Kidney (tissue), 13 donors: ENCODE measurements at regions not wholly inside any gene's neighbourhood (a gene's known extent, or its start where the extent isn't known, plus 50 kb on each side); places are given as distances from the start of the nearest gene placed in this dataset.
A peak's percentile ranks its signal among the peaks of the same experiment; 100 is the strongest.

Experiments
- DNase-seq, 5 donors: peaks; one replicate each; pipeline ENCODE4 v3.0.0-alpha.2; 2013 to 2020
- FAIRE-seq: peaks from 2 replicates; lab custom pipeline; 2012; peaks lifted over from hg19 to GRCh38; lab: Jason Lieb, UNC
- H3K27ac ChIP-seq, 2 donors: one replicate each; pipeline ENCODE4 v1.7.0; 2013; ENCODE audit warnings: low read depth in 2 of 2, low read length in 2 of 2, inconsistent platforms in 1 of 2
- H3K27me3 ChIP-seq: one replicate; pipeline ENCODE4 v1.7.1; 2013; ENCODE audit warnings: low read length, inconsistent platforms; ENCODE audit not compliant: control insufficient read depth, insufficient read depth
- H3K36me3 ChIP-seq, 3 donors: one replicate each; pipeline versions ENCODE4 v1.7.0 to v1.7.1; 2013; ENCODE audit warnings: low read length in 3 of 3, control low read depth in 1 of 3, inconsistent platforms in 1 of 3; ENCODE audit not compliant: insufficient read depth in 3 of 3, control insufficient read depth in 2 of 3
- H3K4me1 ChIP-seq, 3 donors: one replicate each; pipeline versions ENCODE4 v1.7.0 to v1.7.1; 2013; ENCODE audit warnings: low read length in 3 of 3, inconsistent platforms in 1 of 3, low read depth in 1 of 3; ENCODE audit not compliant: control insufficient read depth in 2 of 3, insufficient read depth in 2 of 3
- H3K4me3 ChIP-seq, 3 donors: one replicate each; pipeline versions ENCODE4 v1.7.0 to v1.8.1; 2013; ENCODE audit warnings: low read length in 3 of 3, control low read depth in 1 of 3, inconsistent platforms in 1 of 3
- H3K9ac ChIP-seq, 3 donors: one replicate each; pipeline versions ENCODE4 v1.7.0 to v1.7.1; 2013; ENCODE audit warnings: low read length in 3 of 3, control low read depth in 1 of 3, inconsistent platforms in 1 of 3
- H3K9me3 ChIP-seq, 3 donors: one replicate each; pipeline versions ENCODE4 v1.7.0 to v1.7.1; 2013; ENCODE audit warnings: low read length in 3 of 3, control low read depth in 1 of 3, inconsistent platforms in 1 of 3; ENCODE audit not compliant: control insufficient read depth in 2 of 3, insufficient read depth in 1 of 3
- CTCF ChIP-seq: IDR thresholded peaks from 3 replicates; pipeline ENCODE4 v1.5.1; 2012; ENCODE audit warnings: mild to moderate bottlenecking, moderate library complexity, borderline replicate concordance; ENCODE audit not compliant: insufficient read depth; ENCODE audit errors: extremely low read depth
- intact Hi-C: fragments of 100-400 bp; cut with DNase I; formaldehyde crosslinking; loops from one replicate; pipeline ENCODE4 v1.11.1; 2022
- donor health status: control.
- donor health status: control.
- donor health status: control.
- donor health status: control.
- donor health status: control.
- donor health status: DM: yes; HTN: yes; CAD: no.
- donor health status: Normal renal cell carcinoma (clear cell type).

GRCh38 chr15:88983861-88984429, 70.8 kb upstream of the MFGE8 start:
- Histone ChIP-seq H3K9ac (no peak overlapping the region), H3K4me1 (no peaks in the 10 kb centered on the region), H3K9me3 (no peaks in the 10 kb centered on the region), H3K4me3 (no peak overlapping the region), H3K27me3 (no peaks in the 10 kb centered on the region), H3K36me3 (no peaks in the 10 kb centered on the region), H3K27ac (no peak overlapping the region)
- FAIRE-seq (no peak), DNase-seq (no peak)
- TF ChIP-seq CTCF, result no peak
- intact Hi-C loops, result no loop called here

- Histone ChIP-seq H3K27ac (no peak overlapping the region), H3K4me3 (no peak overlapping the region), H3K9ac (no peak overlapping the region), H3K4me1 (no peaks in the 10 kb centered on the region), H3K9me3 (no peaks in the 10 kb centered on the region), H3K36me3 (no peaks in the 10 kb centered on the region), H3K27me3 (no peaks in the 10 kb centered on the region)
- no peak for TF ChIP-seq CTCF
- intact Hi-C loops, result no loop called here
- DNase-seq (peak in 3 of 5 donors; percentile 37 to 57 (median 44)), FAIRE-seq (no peak)
Observed at GRCh38 chr15:88985547-88986393, 72.6 kb upstream of the MFGE8 start.

- Histone ChIP-seq H3K4me3 (no peak overlapping the region), H3K36me3 (no peaks in the 10 kb centered on the region), H3K9ac (no peak overlapping the region), H3K9me3 (no peaks in the 10 kb centered on the region), H3K27me3 (no peaks in the 10 kb centered on the region), H3K4me1 (no peaks in the 10 kb centered on the region), H3K27ac (no peak overlapping the region)
- no peak for FAIRE-seq
- intact Hi-C loops, result no loop called here
- peak in 1 of 5 donors; percentile 22 for DNase-seq
- TF ChIP-seq CTCF, result no peak
Observed at GRCh38 chr15:88986949-88987590, 73.9 kb upstream of the MFGE8 start.
